ENCODE measurements at regions not wholly inside any gene's neighbourhood (a gene's known extent, or its start where the extent isn't known, plus 50 kb on each side); places are given as distances from the start of the nearest gene placed in this dataset.

- POLR2A ChIA-PET (ENCODE audit: low non-redundant PET): no interaction called here
- DNase-seq (ENCODE audit: low spot score): no peak
- CTCF ChIA-PET: no interaction called here
- no peak overlapping the region for H3K27ac ChIP-seq
- TF ChIP-seq CTCF (conservative IDR thresholded peaks at IDR 0.05; ENCODE audit: low read depth): no peak
Observed at GRCh38 chr3:19093084-19093483, 55.2 kb upstream of the KCNH8 start.

- no peak for TF ChIP-seq CTCF (conservative IDR thresholded peaks at IDR 0.05; ENCODE audit: low read depth)
- POLR2A ChIA-PET (ENCODE audit: low non-redundant PET): no interaction called here
- CTCF ChIA-PET: no interaction called here
- DNase-seq (ENCODE audit: low spot score): no peak
- no peak overlapping the region for H3K27ac ChIP-seq
Observed at GRCh38 chr3:19077388-19077787, 70.9 kb upstream of the KCNH8 start.

- ChIA-PET CTCF (interaction anchor here (1.4 kb wide), 1 partner anchor 10 kb away, joined by 3 read pairs; no protein-coding TSS in a partner anchor), POLR2A (ENCODE audit: low non-redundant PET) (no interaction called here)
- H3K27ac ChIP-seq: peak overlapping the region; percentile 43; the same call in 1 of the 2 replicates
- no peak for DNase-seq (ENCODE audit: low spot score)
- no peak for TF ChIP-seq CTCF (conservative IDR thresholded peaks at IDR 0.05; ENCODE audit: low read depth)
Observed at GRCh38 chr3:19075037-19075436, 73.3 kb upstream of the KCNH8 start.

- no peak for TF ChIP-seq CTCF (conservative IDR thresholded peaks at IDR 0.05; ENCODE audit: low read depth)
- H3K27ac ChIP-seq: peak overlapping the region; percentile 43; the same call in 1 of the 2 replicates
- no peak for DNase-seq (ENCODE audit: low spot score)
- ChIA-PET POLR2A (ENCODE audit: low non-redundant PET) (no interaction called here), CTCF (interaction anchor here (1.4 kb wide), 1 partner anchor 10 kb away, joined by 3 read pairs; no protein-coding TSS in a partner anchor)
Observed at GRCh38 chr3:19074257-19074900, 73.9 kb upstream of the KCNH8 start.

- CTCF ChIA-PET: no interaction called here
- no peak for DNase-seq (ENCODE audit: low spot score)
- POLR2A ChIA-PET (ENCODE audit: low non-redundant PET): no interaction called here
- TF ChIP-seq CTCF (conservative IDR thresholded peaks at IDR 0.05; ENCODE audit: low read depth): no peak
- H3K27ac ChIP-seq: no peak overlapping the region
Observed at GRCh38 chr3:19073341-19074105, 74.8 kb upstream of the KCNH8 start.

GRCh38 chr3:19070325-19070724 is 78.0 kb upstream of the KCNH8 start:
- POLR2A ChIA-PET (ENCODE audit: low non-redundant PET): no interaction called here
- CTCF ChIA-PET: no interaction called here
- H3K27ac ChIP-seq: no peak overlapping the region
- no peak for TF ChIP-seq CTCF (conservative IDR thresholded peaks at IDR 0.05; ENCODE audit: low read depth)
- DNase-seq (ENCODE audit: low spot score): peak; percentile 1

Measured in RWPE1 (cell line).